ENCODE measurements at regions not wholly inside any gene's neighbourhood (a gene's known extent, or its start where the extent isn't known, plus 50 kb on each side); places are given as distances from the start of the nearest gene placed in this dataset.

DNA sequence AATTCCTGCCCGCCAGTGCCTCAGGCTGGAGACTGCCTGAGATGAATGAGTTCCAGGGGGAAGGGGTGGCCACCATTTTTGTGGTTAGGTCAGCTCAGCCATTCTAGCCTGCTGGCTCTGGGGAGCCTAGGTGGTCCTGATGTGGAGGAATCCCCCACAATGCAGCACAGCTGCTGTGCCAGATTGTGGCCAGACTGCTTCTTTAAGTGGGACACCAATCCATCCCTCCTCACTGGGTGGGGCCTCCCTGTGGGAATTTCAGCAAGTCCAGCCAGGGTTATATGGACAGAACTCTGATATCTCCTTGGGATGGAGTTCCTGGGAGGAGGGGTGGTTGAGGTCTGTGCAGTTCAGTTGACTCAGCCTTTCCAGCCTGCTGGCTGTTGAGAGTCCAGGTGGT lies 51.2 kb upstream of the DAP start:
- TF ChIP-seq, protein P1, sequence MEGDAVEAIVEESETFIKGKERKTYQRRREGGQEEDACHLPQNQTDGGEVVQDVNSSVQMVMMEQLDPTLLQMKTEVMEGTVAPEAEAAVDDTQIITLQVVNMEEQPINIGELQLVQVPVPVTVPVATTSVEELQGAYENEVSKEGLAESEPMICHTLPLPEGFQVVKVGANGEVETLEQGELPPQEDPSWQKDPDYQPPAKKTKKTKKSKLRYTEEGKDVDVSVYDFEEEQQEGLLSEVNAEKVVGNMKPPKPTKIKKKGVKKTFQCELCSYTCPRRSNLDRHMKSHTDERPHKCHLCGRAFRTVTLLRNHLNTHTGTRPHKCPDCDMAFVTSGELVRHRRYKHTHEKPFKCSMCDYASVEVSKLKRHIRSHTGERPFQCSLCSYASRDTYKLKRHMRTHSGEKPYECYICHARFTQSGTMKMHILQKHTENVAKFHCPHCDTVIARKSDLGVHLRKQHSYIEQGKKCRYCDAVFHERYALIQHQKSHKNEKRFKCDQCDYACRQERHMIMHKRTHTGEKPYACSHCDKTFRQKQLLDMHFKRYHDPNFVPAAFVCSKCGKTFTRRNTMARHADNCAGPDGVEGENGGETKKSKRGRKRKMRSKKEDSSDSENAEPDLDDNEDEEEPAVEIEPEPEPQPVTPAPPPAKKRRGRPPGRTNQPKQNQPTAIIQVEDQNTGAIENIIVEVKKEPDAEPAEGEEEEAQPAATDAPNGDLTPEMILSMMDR (IDR thresholded peaks at IDR 0.05; ENCODE audit: low read depth, low read length) = no peak
- no peak for TF ChIP-seq EZH2phosphoT487 (IDR thresholded peaks at IDR 0.05; ENCODE audit: low read depth)

Measured in OCI-LY3 (cell line).